ENCODE measurements at regions not wholly inside any gene's neighbourhood (a gene's known extent, or its start where the extent isn't known, plus 50 kb on each side); places are given as distances from the start of the nearest gene placed in this dataset.

- no peak overlapping the region for H3K27ac ChIP-seq (ENCODE audit: low read depth, low read length)
- no peaks in the 10 kb centered on the region for H3K36me3 ChIP-seq (ENCODE audit: control insufficient read depth, insufficient read depth, low read length)
- no peaks in the 10 kb centered on the region for H3K9me3 ChIP-seq (ENCODE audit: control insufficient read depth, insufficient read depth, low read length)
- WGBS (ENCODE audit: insufficient coverage): 88% methylated on average over 2 of the region's 6 CpGs
- H3K27me3 ChIP-seq (ENCODE audit: control insufficient read depth, insufficient read depth, low read length): no peaks in the 10 kb centered on the region
- no peaks in the 10 kb centered on the region for H3K4me1 ChIP-seq (ENCODE audit: control insufficient read depth, insufficient read depth, low read length)
- H3K4me3 ChIP-seq (ENCODE audit: low read depth, low read length): no peak overlapping the region
- no peak for DNase-seq (ENCODE audit: low read depth in 4 of 6, low spot score in 6 of 6)
Observed at GRCh38 chr14:51473808-51474565, 177.7 kb upstream of the FRMD6 start.

GRCh38 chr14:51474854-51475253 lies 176.9 kb upstream of the FRMD6 start:
- Histone ChIP-seq H3K9me3 (ENCODE audit: control insufficient read depth, insufficient read depth, low read length) (no peaks in the 10 kb centered on the region), H3K27me3 (ENCODE audit: control insufficient read depth, insufficient read depth, low read length) (no peaks in the 10 kb centered on the region), H3K27ac (ENCODE audit: low read depth, low read length) (no peak overlapping the region), H3K4me3 (ENCODE audit: low read depth, low read length) (no peak overlapping the region), H3K36me3 (ENCODE audit: control insufficient read depth, insufficient read depth, low read length) (no peaks in the 10 kb centered on the region), H3K4me1 (ENCODE audit: control insufficient read depth, insufficient read depth, low read length) (no peaks in the 10 kb centered on the region)
- DNase-seq (ENCODE audit: low read depth in 4 of 6, low spot score in 6 of 6): peak in 1 of 6 donors; percentile 26

GRCh38 chr14:51478175-51478621 lies 173.5 kb upstream of the FRMD6 start:
- H3K36me3 ChIP-seq (ENCODE audit: control insufficient read depth, insufficient read depth, low read length): no peaks in the 10 kb centered on the region
- H3K27ac ChIP-seq (ENCODE audit: low read depth, low read length): no peak overlapping the region
- DNase-seq (ENCODE audit: low read depth in 4 of 6, low spot score in 6 of 6): peak in 1 of 6 donors; percentile 53
- H3K4me3 ChIP-seq (ENCODE audit: low read depth, low read length): no peak overlapping the region
- H3K27me3 ChIP-seq (ENCODE audit: control insufficient read depth, insufficient read depth, low read length): no peaks in the 10 kb centered on the region
- 100% methylated on average over 1 of the region's 4 CpGs for WGBS (ENCODE audit: insufficient coverage)
- H3K4me1 ChIP-seq (ENCODE audit: control insufficient read depth, insufficient read depth, low read length): no peaks in the 10 kb centered on the region
- no peaks in the 10 kb centered on the region for H3K9me3 ChIP-seq (ENCODE audit: control insufficient read depth, insufficient read depth, low read length)

GRCh38 chr14:51479584-51480325 lies 172.0 kb upstream of the FRMD6 start:
- WGBS (ENCODE audit: insufficient coverage): 76% methylated on average over 2 of the region's 2 CpGs
- H3K27ac ChIP-seq (ENCODE audit: low read depth, low read length): no peak overlapping the region
- DNase-seq (ENCODE audit: low read depth in 4 of 6, low spot score in 6 of 6): peak in 2 of 6 donors; percentile 24 to 25
- H3K9me3 ChIP-seq (ENCODE audit: control insufficient read depth, insufficient read depth, low read length): no peaks in the 10 kb centered on the region
- no peaks in the 10 kb centered on the region for H3K27me3 ChIP-seq (ENCODE audit: control insufficient read depth, insufficient read depth, low read length)
- H3K4me1 ChIP-seq (ENCODE audit: control insufficient read depth, insufficient read depth, low read length): no peaks in the 10 kb centered on the region
- no peaks in the 10 kb centered on the region for H3K36me3 ChIP-seq (ENCODE audit: control insufficient read depth, insufficient read depth, low read length)
- H3K4me3 ChIP-seq (ENCODE audit: low read depth, low read length): no peak overlapping the region

GRCh38 chr14:51481643-51482042 lies 170.1 kb upstream of the FRMD6 start:
- Histone ChIP-seq H3K4me1 (ENCODE audit: control insufficient read depth, insufficient read depth, low read length) (no peaks in the 10 kb centered on the region), H3K36me3 (ENCODE audit: control insufficient read depth, insufficient read depth, low read length) (no peaks in the 10 kb centered on the region), H3K27me3 (ENCODE audit: control insufficient read depth, insufficient read depth, low read length) (no peaks in the 10 kb centered on the region), H3K9me3 (ENCODE audit: control insufficient read depth, insufficient read depth, low read length) (no peaks in the 10 kb centered on the region), H3K27ac (ENCODE audit: low read depth, low read length) (no peak overlapping the region), H3K4me3 (ENCODE audit: low read depth, low read length) (no peak overlapping the region)
- DNase-seq (ENCODE audit: low read depth in 4 of 6, low spot score in 6 of 6): peak in 1 of 6 donors; percentile 78
- 71% methylated on average over 1 of the region's 4 CpGs for WGBS (ENCODE audit: insufficient coverage)

GRCh38 chr14:51482102-51482501 lies 169.6 kb upstream of the FRMD6 start:
- no peak overlapping the region for H3K27ac ChIP-seq (ENCODE audit: low read depth, low read length)
- no peaks in the 10 kb centered on the region for H3K27me3 ChIP-seq (ENCODE audit: control insufficient read depth, insufficient read depth, low read length)
- H3K4me1 ChIP-seq (ENCODE audit: control insufficient read depth, insufficient read depth, low read length): no peaks in the 10 kb centered on the region
- DNase-seq (ENCODE audit: low read depth in 4 of 6, low spot score in 6 of 6): peak in 1 of 6 donors; percentile 41
- WGBS (ENCODE audit: insufficient coverage): 17% methylated on average over 2 of the region's 4 CpGs
- H3K36me3 ChIP-seq (ENCODE audit: control insufficient read depth, insufficient read depth, low read length): no peaks in the 10 kb centered on the region
- no peaks in the 10 kb centered on the region for H3K9me3 ChIP-seq (ENCODE audit: control insufficient read depth, insufficient read depth, low read length)
- no peak overlapping the region for H3K4me3 ChIP-seq (ENCODE audit: low read depth, low read length)

- no CpG with 5 or more reads among the region's 2 CpGs for WGBS (ENCODE audit: insufficient coverage)
- Histone ChIP-seq H3K4me3 (ENCODE audit: low read depth, low read length) (no peak overlapping the region), H3K36me3 (ENCODE audit: control insufficient read depth, insufficient read depth, low read length) (no peaks in the 10 kb centered on the region), H3K27ac (ENCODE audit: low read depth, low read length) (no peak overlapping the region), H3K4me1 (ENCODE audit: control insufficient read depth, insufficient read depth, low read length) (no peaks in the 10 kb centered on the region), H3K27me3 (ENCODE audit: control insufficient read depth, insufficient read depth, low read length) (no peaks in the 10 kb centered on the region), H3K9me3 (ENCODE audit: control insufficient read depth, insufficient read depth, low read length) (no peaks in the 10 kb centered on the region)
- no peak for DNase-seq (ENCODE audit: low read depth in 4 of 6, low spot score in 6 of 6)
Observed at GRCh38 chr14:51484485-51484884, 167.2 kb upstream of the FRMD6 start.

- H3K27ac ChIP-seq (ENCODE audit: low read depth, low read length): no peak overlapping the region
- DNase-seq (ENCODE audit: low read depth in 4 of 6, low spot score in 6 of 6): no peak
- no peaks in the 10 kb centered on the region for H3K36me3 ChIP-seq (ENCODE audit: control insufficient read depth, insufficient read depth, low read length)
- WGBS (ENCODE audit: insufficient coverage): 90% methylated on average over 2 of the region's 9 CpGs
- peaks cover under 1% of the 10 kb centered on the region for H3K27me3 ChIP-seq (ENCODE audit: control insufficient read depth, insufficient read depth, low read length)
- H3K9me3 ChIP-seq (ENCODE audit: control insufficient read depth, insufficient read depth, low read length): no peaks in the 10 kb centered on the region
- H3K4me1 ChIP-seq (ENCODE audit: control insufficient read depth, insufficient read depth, low read length): no peaks in the 10 kb centered on the region
- H3K4me3 ChIP-seq (ENCODE audit: low read depth, low read length): no peak overlapping the region
Observed at GRCh38 chr14:51485733-51486132, 166.0 kb upstream of the FRMD6 start.

- H3K9me3 ChIP-seq (ENCODE audit: control insufficient read depth, insufficient read depth, low read length): no peaks in the 10 kb centered on the region
- no peak for DNase-seq (ENCODE audit: low read depth in 4 of 6, low spot score in 6 of 6)
- H3K4me1 ChIP-seq (ENCODE audit: control insufficient read depth, insufficient read depth, low read length): no peaks in the 10 kb centered on the region
- H3K27me3 ChIP-seq (ENCODE audit: control insufficient read depth, insufficient read depth, low read length): peaks cover 2% of the 10 kb centered on the region
- H3K4me3 ChIP-seq (ENCODE audit: low read depth, low read length): no peak overlapping the region
- WGBS (ENCODE audit: insufficient coverage): 90% methylated on average over 4 of the region's 6 CpGs
- H3K36me3 ChIP-seq (ENCODE audit: control insufficient read depth, insufficient read depth, low read length): no peaks in the 10 kb centered on the region
- H3K27ac ChIP-seq (ENCODE audit: low read depth, low read length): no peak overlapping the region
Observed at GRCh38 chr14:51487848-51488247, 163.9 kb upstream of the FRMD6 start.

Measured in spinal cord (tissue), 9 donors.